Spinal cord (tissue), 9 donors: ENCODE measurements at regions not wholly inside any gene's neighbourhood (a gene's known extent, or its start where the extent isn't known, plus 50 kb on each side); places are given as distances from the start of the nearest gene placed in this dataset.
"Not testable (repeated sequence)": the region's sequence is repeated elsewhere in the genome, so short reads cannot be mapped to it uniquely, and the experiment has no call there.

Experiments used
- DNase-seq, 6 donors: peaks; one replicate each; pipeline versions ENCODE4 v3.0.0 to v3.0.0-alpha.2; 2013 to 2015; ENCODE audit warnings: low spot score in 6 of 6, low read depth in 4 of 6
- H3K27ac ChIP-seq: one replicate; pipeline ENCODE4 v1.5.1; 2013; ENCODE audit warnings: low read depth, low read length, control low read depth
- H3K27me3 ChIP-seq: one replicate; pipeline ENCODE4 v1.6.1; 2013; ENCODE audit warnings: low read length; ENCODE audit not compliant: control insufficient read depth, insufficient read depth
- H3K36me3 ChIP-seq: one replicate; pipeline ENCODE4 v1.6.1; 2013; ENCODE audit warnings: low read length; ENCODE audit not compliant: control insufficient read depth, insufficient read depth
- H3K4me1 ChIP-seq: one replicate; pipeline ENCODE4 v1.6.1; 2013; ENCODE audit warnings: low read length; ENCODE audit not compliant: control insufficient read depth, insufficient read depth
- H3K4me3 ChIP-seq: one replicate; pipeline ENCODE4 v1.5.1; 2013; ENCODE audit warnings: low read depth, low read length, control low read depth
- H3K9me3 ChIP-seq: one replicate; pipeline ENCODE4 v1.6.1; 2013; ENCODE audit warnings: low read length; ENCODE audit not compliant: control insufficient read depth, insufficient read depth
- WGBS: methylation state at CpG from one replicate; pipeline ENCODE4 v1.1.5; 2013; ENCODE audit warnings: missing lambda C conversion rate; ENCODE audit not compliant: insufficient coverage; 5-methylcytosine and 5-hydroxymethylcytosine counted together
- donor health status: healthy.

DNA sequence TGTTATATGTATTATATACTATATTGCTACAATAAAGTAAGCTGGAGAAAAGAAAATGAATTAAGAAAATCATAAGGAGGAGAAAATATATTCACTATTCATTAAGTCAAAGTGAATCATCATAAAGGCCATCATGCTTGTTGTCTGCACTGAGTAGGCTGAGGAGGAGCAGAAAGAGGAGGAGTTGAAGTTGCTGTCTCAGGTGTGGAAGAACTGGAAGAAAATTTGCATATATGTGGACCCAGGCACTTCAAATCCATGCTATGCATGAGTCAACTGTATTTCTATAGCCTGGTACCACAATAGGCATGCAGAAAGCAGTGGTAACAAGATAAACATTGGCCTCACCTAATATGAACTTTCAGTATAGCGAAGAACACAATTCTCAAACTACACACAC is 135.9 kb upstream of the SGCG start:
- Histone ChIP-seq H3K27me3 (no peaks in the 10 kb centered on the region), H3K27ac (no peak overlapping the region), H3K4me1 (no peaks in the 10 kb centered on the region), H3K4me3 (no peak overlapping the region), H3K36me3 (no peaks in the 10 kb centered on the region), H3K9me3 (no peaks in the 10 kb centered on the region)
- DNase-seq: no peak
- no CpG with 5 or more reads among the region's 1 CpG for WGBS

DNA sequence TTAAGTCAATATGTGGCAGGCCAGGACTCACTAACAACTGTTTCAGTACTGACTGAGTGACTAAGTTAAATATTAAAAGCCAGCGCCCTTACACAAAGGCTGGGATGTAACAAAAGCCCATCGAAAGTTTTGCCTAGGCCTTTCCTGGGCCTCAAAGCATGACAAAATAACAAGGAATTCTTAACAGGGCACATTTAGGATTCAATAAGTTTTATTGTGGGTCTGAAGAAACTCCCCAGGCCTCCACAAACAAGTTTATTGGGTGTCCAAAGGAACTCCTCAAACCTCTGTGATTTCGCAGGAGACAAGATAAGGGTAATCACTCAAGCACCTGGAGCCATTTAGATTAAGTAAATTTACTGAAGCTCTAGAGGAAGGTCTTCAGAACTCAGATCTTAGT is 130.7 kb upstream of the SGCG start:
- H3K27me3 ChIP-seq: no peaks in the 10 kb centered on the region
- H3K4me1 ChIP-seq: no peaks in the 10 kb centered on the region
- DNase-seq: no peak
- no peak overlapping the region for H3K27ac ChIP-seq
- H3K36me3 ChIP-seq: no peaks in the 10 kb centered on the region
- H3K4me3 ChIP-seq: no peak overlapping the region
- H3K9me3 ChIP-seq: no peaks in the 10 kb centered on the region
- WGBS: 29% methylated on average over 2 of the region's 3 CpGs

GRCh38 chr13:23053711-23054110 is 127.1 kb upstream of the SGCG start:
- 62% methylated on average over 2 of the region's 5 CpGs for whole genome bisulfite sequencing
- H3K27me3 ChIP-seq: not testable (repeated sequence)

DNA sequence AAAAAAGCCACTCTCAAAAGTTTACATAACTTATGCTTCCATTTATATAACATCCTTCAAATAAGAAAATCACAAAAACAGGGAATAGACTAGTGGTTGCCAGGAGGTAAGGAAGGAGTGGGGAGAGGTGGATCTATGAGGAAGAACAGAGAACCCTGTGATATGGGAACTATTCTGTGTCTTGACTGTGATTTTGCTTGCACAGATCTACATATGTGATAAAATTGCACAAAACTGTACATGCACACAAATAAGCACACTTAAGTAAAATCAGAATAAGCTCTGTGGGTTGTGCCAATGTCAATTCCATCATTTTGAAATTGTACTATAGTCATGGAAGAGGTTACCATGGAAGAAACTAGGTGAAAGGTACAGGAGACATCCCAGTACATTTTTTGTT is 121.6 kb upstream of the SGCG start:
- DNase-seq: no peak

More at GRCh38 chr13:23053711-23054110, 127.1 kb upstream of the SGCG start:
- H3K9me3 ChIP-seq, H3K36me3 ChIP-seq, DNase-seq, H3K27ac ChIP-seq, H3K4me3 ChIP-seq, H3K4me1 ChIP-seq: not testable (repeated sequence)

GRCh38 chr13:23060959-23061358 is 119.8 kb upstream of the SGCG start:
- no peak for DNase-seq
- Histone ChIP-seq H3K27me3 (no peaks in the 10 kb centered on the region), H3K36me3 (no peaks in the 10 kb centered on the region), H3K4me1 (no peaks in the 10 kb centered on the region), H3K9me3 (no peaks in the 10 kb centered on the region), H3K4me3 (no peak overlapping the region), H3K27ac (no peak overlapping the region)
- 100% methylated on average over 1 of the region's 1 CpG for WGBS

More for the DNA sequence above, 121.6 kb upstream of the SGCG start:
- Histone ChIP-seq H3K27me3 (no peaks in the 10 kb centered on the region), H3K36me3 (no peaks in the 10 kb centered on the region), H3K4me3 (no peak overlapping the region), H3K9me3 (no peaks in the 10 kb centered on the region), H3K4me1 (no peaks in the 10 kb centered on the region), H3K27ac (no peak overlapping the region)

DNA sequence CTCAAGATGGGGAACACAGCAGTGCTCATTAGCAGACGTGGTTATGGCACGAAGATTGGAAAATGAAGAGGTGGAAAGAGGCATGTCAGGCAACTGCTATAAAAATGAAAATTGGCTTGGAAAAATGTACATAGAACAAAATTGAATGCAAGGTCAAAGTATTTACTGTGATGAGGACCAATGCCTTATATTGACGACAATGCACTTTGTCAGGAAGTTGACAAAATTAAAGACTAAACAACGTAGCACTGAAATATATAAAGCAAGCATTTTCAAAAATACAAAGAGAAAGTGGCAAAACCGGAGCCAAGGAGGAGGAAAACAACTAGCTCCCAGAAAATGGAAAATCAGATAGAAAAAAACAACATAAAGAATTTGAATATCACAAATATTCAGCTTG is 113.7 kb upstream of the SGCG start:
- Histone ChIP-seq H3K27ac (no peak overlapping the region), H3K4me1 (no peaks in the 10 kb centered on the region), H3K27me3 (no peaks in the 10 kb centered on the region), H3K4me3 (no peak overlapping the region), H3K36me3 (no peaks in the 10 kb centered on the region), H3K9me3 (no peaks in the 10 kb centered on the region)
- 73% methylated on average over 4 of the region's 5 CpGs for WGBS
- no peak for DNase-seq

DNA sequence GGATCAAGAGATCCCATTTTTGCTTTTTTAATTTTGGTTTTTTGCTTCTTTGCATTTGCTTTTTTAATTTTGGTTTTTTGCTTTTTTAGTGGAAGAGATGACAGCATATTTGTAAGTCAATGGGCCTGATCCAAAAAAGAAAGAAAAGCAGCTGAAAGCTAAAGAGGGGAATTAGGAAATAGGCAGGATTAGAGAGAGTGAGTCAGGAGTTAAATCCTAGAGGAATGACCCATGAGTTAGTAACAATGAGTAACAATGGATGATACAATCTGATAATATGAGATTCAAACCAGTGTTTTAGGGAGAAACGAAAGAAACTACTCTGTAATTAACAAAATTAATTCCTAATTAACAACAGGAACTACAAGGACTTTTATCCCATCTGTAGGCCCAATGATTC is 111.2 kb upstream of the SGCG start:
- no peak for DNase-seq
- no CpG with 5 or more reads among the region's 1 CpG for WGBS
- Histone ChIP-seq H3K4me1 (no peaks in the 10 kb centered on the region), H3K36me3 (no peaks in the 10 kb centered on the region), H3K27ac (no peak overlapping the region), H3K9me3 (no peaks in the 10 kb centered on the region), H3K27me3 (no peaks in the 10 kb centered on the region), H3K4me3 (no peak overlapping the region)

DNA sequence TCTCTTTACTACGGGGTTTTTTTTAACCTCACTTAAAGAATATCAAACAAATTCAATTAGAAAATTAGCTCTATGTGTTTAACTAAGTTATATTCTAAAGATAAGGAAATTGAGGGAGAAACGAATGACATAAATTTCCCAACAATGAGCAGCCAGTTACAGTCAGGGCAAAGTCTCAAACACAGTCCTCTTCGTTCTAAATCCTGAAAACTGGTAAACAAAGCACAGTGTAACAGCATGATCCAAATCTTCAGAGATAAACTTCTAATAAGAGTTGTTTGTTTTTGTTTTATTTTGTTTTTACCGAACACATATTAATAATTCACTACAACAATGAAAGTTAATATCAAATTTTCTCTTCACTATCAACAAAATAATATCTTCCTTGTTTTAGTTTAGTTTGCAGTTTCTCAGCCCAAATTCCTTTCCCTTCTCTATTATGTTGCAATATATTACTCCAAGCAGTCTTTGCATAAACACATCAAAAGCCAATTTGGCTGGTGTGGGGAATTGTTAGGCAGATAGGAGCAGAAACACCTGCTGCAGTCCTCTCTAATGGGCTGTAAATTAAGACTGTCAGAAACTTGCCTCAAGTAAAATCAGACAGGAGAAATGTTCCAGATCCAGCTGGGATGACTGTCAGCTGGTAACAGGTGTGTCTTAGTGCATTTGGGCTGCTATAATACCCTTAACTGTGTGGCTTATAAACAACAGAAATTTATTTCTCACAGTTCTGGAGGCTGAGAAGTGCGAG is 106.5 kb upstream of the SGCG start:
- DNase-seq: peak in 3 of 6 donors; percentile 9 to 71 (median 36)
- WGBS: no CpG with 5 or more reads among the region's 5 CpGs
- H3K9me3 ChIP-seq: no peaks in the 10 kb centered on the region
- H3K27me3 ChIP-seq: no peaks in the 10 kb centered on the region
- H3K4me1 ChIP-seq: no peaks in the 10 kb centered on the region
- H3K27ac ChIP-seq: no peak overlapping the region
- no peak overlapping the region for H3K4me3 ChIP-seq
- no peaks in the 10 kb centered on the region for H3K36me3 ChIP-seq

- 80% methylated on average over 1 of the region's 5 CpGs for WGBS
- Histone ChIP-seq H3K4me3 (no peak overlapping the region), H3K27me3 (no peaks in the 10 kb centered on the region), H3K36me3 (no peaks in the 10 kb centered on the region), H3K27ac (no peak overlapping the region), H3K9me3 (peaks cover 2% of the 10 kb centered on the region), H3K4me1 (no peaks in the 10 kb centered on the region)
- no peak for DNase-seq
Observed at GRCh38 chr13:23081220-23081619, 99.6 kb upstream of the SGCG start.

- no peaks in the 10 kb centered on the region for H3K4me1 ChIP-seq
- peaks cover 2% of the 10 kb centered on the region for H3K9me3 ChIP-seq
- no peak for DNase-seq
- no peaks in the 10 kb centered on the region for H3K36me3 ChIP-seq
- no peak overlapping the region for H3K4me3 ChIP-seq
- no peak overlapping the region for H3K27ac ChIP-seq
- 86% methylated on average over 7 of the region's 7 CpGs for WGBS
- H3K27me3 ChIP-seq: no peaks in the 10 kb centered on the region
Observed at GRCh38 chr13:23081901-23082300, 98.9 kb upstream of the SGCG start.
